ENCODE measurements at regions not wholly inside any gene's neighbourhood (a gene's known extent, or its start where the extent isn't known, plus 50 kb on each side); places are given as distances from the start of the nearest gene placed in this dataset.

- DNase-seq: no peak
- H3K27ac ChIP-seq (ENCODE audit: low read depth in 1 of 2, low read length in 2 of 2): no peak overlapping the region
- no peaks in the 10 kb centered on the region for H3K36me3 ChIP-seq (ENCODE audit: control insufficient read depth in 1 of 2, insufficient read depth in 2 of 2, low read length in 1 of 2)
- no peak for ATAC-seq (ENCODE audit: low FRiP score)
- no peaks in the 10 kb centered on the region for H3K9me3 ChIP-seq (ENCODE audit: control insufficient read depth, low read length)
- 92 to 96% methylated on average over 1 of the region's 1 CpG for WGBS, 2 donors
- intact Hi-C loops (cut with DNase I): no loop called here
- no peak overlapping the region for H3K4me3 ChIP-seq (ENCODE audit: low read length in 2 of 2)
- no peaks in the 10 kb centered on the region for H3K4me1 ChIP-seq (ENCODE audit: control insufficient read depth in 1 of 2, insufficient read depth in 2 of 2, low read length in 2 of 2)
- H3K27me3 ChIP-seq (ENCODE audit: control insufficient read depth in 1 of 2, insufficient read depth in 2 of 2, low read length in 1 of 2): no peaks in the 10 kb centered on the region
These were observed 325.2 kb downstream of the USP25 start for GRCh38 chr21:16055014-16055413.

- H3K9me3 ChIP-seq (ENCODE audit: control insufficient read depth, low read length): no peaks in the 10 kb centered on the region
- no peaks in the 10 kb centered on the region for H3K36me3 ChIP-seq (ENCODE audit: control insufficient read depth in 1 of 2, insufficient read depth in 2 of 2, low read length in 1 of 2)
- no peaks in the 10 kb centered on the region for H3K4me1 ChIP-seq (ENCODE audit: control insufficient read depth in 1 of 2, insufficient read depth in 2 of 2, low read length in 2 of 2)
- no peak for ATAC-seq (ENCODE audit: low FRiP score)
- intact Hi-C loops (cut with DNase I): no loop called here
- no peak overlapping the region for H3K4me3 ChIP-seq (ENCODE audit: low read length in 2 of 2)
- H3K27ac ChIP-seq (ENCODE audit: low read depth in 1 of 2, low read length in 2 of 2): no peak overlapping the region
- no peak for DNase-seq
- H3K27me3 ChIP-seq (ENCODE audit: control insufficient read depth in 1 of 2, insufficient read depth in 2 of 2, low read length in 1 of 2): no peaks in the 10 kb centered on the region
These were observed 329.1 kb downstream of the USP25 start for GRCh38 chr21:16058896-16059295.

- 94 to 97% methylated on average over 4 of the region's 4 CpGs for WGBS, 2 donors
- ATAC-seq (ENCODE audit: low FRiP score): no peak
- DNase-seq: no peak
- intact Hi-C loops (cut with DNase I): no loop called here
- H3K36me3 ChIP-seq (ENCODE audit: control insufficient read depth in 1 of 2, insufficient read depth in 2 of 2, low read length in 1 of 2): no peaks in the 10 kb centered on the region
- no peak overlapping the region for H3K27ac ChIP-seq (ENCODE audit: low read depth in 1 of 2, low read length in 2 of 2)
- no peak overlapping the region for H3K4me3 ChIP-seq (ENCODE audit: low read length in 2 of 2)
- no peaks in the 10 kb centered on the region for H3K27me3 ChIP-seq (ENCODE audit: control insufficient read depth in 1 of 2, insufficient read depth in 2 of 2, low read length in 1 of 2)
- H3K9me3 ChIP-seq (ENCODE audit: control insufficient read depth, low read length): no peaks in the 10 kb centered on the region
- H3K4me1 ChIP-seq (ENCODE audit: control insufficient read depth in 1 of 2, insufficient read depth in 2 of 2, low read length in 2 of 2): no peaks in the 10 kb centered on the region
These were observed 330.2 kb downstream of the USP25 start for GRCh38 chr21:16059981-16060380.

DNA sequence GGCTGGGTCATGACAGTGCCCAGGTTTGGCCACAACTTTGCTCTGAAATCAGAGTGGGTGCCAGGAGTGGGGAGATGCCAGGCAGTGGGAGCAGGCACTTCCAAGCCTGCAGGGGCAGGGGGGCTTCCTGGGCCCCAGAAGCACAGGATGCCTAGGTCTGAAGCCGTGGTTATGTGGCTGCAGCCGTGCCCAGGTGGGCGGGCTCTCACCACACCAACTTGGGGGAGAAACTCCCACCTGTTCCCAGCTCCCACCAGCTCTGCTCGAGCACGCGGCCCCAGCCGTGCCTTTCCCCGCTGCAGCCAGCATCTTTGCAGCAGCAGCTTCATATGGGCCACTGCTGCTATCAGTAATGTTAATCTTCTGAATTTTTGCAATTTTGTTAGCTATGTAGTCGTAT, 331.4 kb downstream of the USP25 start:
- Histone ChIP-seq H3K36me3 (ENCODE audit: control insufficient read depth in 1 of 2, insufficient read depth in 2 of 2, low read length in 1 of 2) (no peaks in the 10 kb centered on the region), H3K4me1 (ENCODE audit: control insufficient read depth in 1 of 2, insufficient read depth in 2 of 2, low read length in 2 of 2) (no peaks in the 10 kb centered on the region), H3K4me3 (ENCODE audit: low read length in 2 of 2) (no peak overlapping the region), H3K27ac (ENCODE audit: low read depth in 1 of 2, low read length in 2 of 2) (no peak overlapping the region), H3K27me3 (ENCODE audit: control insufficient read depth in 1 of 2, insufficient read depth in 2 of 2, low read length in 1 of 2) (no peaks in the 10 kb centered on the region), H3K9me3 (ENCODE audit: control insufficient read depth, low read length) (no peaks in the 10 kb centered on the region)
- DNase-seq: no peak
- ATAC-seq (ENCODE audit: low FRiP score): peak; percentile 33
- intact Hi-C loops (cut with DNase I): no loop called here
- 93 to 95% methylated on average over 9 of the region's 9 CpGs for WGBS, 2 donors

DNA sequence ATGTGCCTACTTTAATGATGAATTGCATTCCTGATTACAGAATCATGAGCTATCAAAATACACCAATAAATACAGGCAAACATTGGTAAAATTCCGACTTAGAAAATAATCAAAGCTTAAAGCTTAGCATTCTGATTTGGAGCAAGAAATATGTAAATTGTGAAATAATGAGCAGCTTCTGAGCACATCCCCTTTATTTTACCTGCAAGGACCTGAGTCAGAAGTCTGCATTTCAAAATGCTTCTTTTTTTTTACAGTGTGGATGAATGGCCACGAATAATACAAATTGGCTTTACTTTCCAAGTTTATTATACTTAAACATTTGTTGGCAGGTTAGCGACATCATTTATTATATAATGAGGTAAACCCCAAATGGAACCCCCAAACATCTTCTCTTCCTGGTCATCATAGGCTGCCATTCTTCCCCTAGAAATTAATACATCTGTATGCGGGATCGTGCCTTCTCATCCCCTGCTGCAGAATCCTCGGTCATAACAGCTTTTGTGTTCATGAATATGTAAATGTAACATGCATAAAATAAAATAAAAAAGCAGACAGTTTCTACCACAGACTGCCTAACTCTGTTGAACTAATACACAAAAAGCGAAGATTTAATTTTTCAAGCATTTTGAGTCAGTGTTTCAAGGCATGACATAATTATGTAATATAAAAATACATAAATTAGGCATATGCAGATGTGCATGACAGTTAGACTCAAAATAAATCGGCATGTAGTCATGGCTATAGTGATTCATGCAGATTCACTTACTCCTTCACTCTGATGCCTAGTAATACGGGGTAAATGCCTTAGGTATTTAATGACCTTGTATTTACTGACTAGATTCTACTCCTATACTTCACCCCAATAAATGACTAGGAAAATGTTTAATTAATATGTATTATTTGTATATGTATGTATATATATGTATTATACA, 339.7 kb downstream of the USP25 start:
- Histone ChIP-seq H3K9me3 (ENCODE audit: control insufficient read depth, low read length) (no peaks in the 10 kb centered on the region), H3K27me3 (ENCODE audit: control insufficient read depth in 1 of 2, insufficient read depth in 2 of 2, low read length in 1 of 2) (no peaks in the 10 kb centered on the region), H3K4me3 (ENCODE audit: low read length in 2 of 2) (no peak overlapping the region), H3K27ac (ENCODE audit: low read depth in 1 of 2, low read length in 2 of 2) (no peak overlapping the region), H3K4me1 (ENCODE audit: control insufficient read depth in 1 of 2, insufficient read depth in 2 of 2, low read length in 2 of 2) (no peaks in the 10 kb centered on the region), H3K36me3 (ENCODE audit: control insufficient read depth in 1 of 2, insufficient read depth in 2 of 2, low read length in 1 of 2) (no peaks in the 10 kb centered on the region)
- ATAC-seq (ENCODE audit: low FRiP score): no peak
- DNase-seq: no peak
- intact Hi-C loops (cut with DNase I): no loop called here
- 82 to 87% methylated on average over 9 of the region's 9 CpGs for WGBS, 2 donors

GRCh38 chr21:16070207-16070651, 340.4 kb downstream of the USP25 start:
- no peaks in the 10 kb centered on the region for H3K27me3 ChIP-seq (ENCODE audit: control insufficient read depth in 1 of 2, insufficient read depth in 2 of 2, low read length in 1 of 2)
- no peaks in the 10 kb centered on the region for H3K4me1 ChIP-seq (ENCODE audit: control insufficient read depth in 1 of 2, insufficient read depth in 2 of 2, low read length in 2 of 2)
- H3K36me3 ChIP-seq (ENCODE audit: control insufficient read depth in 1 of 2, insufficient read depth in 2 of 2, low read length in 1 of 2): no peaks in the 10 kb centered on the region
- no peak overlapping the region for H3K4me3 ChIP-seq (ENCODE audit: low read length in 2 of 2)
- intact Hi-C loops (cut with DNase I): no loop called here
- peak in 1 of 2 donors; percentile 28 for DNase-seq
- no peak overlapping the region for H3K27ac ChIP-seq (ENCODE audit: low read depth in 1 of 2, low read length in 2 of 2)
- no peaks in the 10 kb centered on the region for H3K9me3 ChIP-seq (ENCODE audit: control insufficient read depth, low read length)
- no peak for ATAC-seq (ENCODE audit: low FRiP score)
- 73 to 80% methylated on average over 7 of the region's 7 CpGs for WGBS, 2 donors

GRCh38 chr21:16071092-16071491, 341.3 kb downstream of the USP25 start:
- intact Hi-C loops (cut with DNase I): no loop called here
- no peak overlapping the region for H3K27ac ChIP-seq (ENCODE audit: low read depth in 1 of 2, low read length in 2 of 2)
- peak overlapping the region; percentile 47 to 57 for H3K4me3 ChIP-seq (ENCODE audit: low read length in 2 of 2)
- 6 to 7% methylated on average over 9 of the region's 9 CpGs for WGBS, 2 donors
- H3K27me3 ChIP-seq (ENCODE audit: control insufficient read depth in 1 of 2, insufficient read depth in 2 of 2, low read length in 1 of 2): no peaks in the 10 kb centered on the region
- H3K4me1 ChIP-seq (ENCODE audit: control insufficient read depth in 1 of 2, insufficient read depth in 2 of 2, low read length in 2 of 2): no peaks in the 10 kb centered on the region
- ATAC-seq (ENCODE audit: low FRiP score) (peak; percentile 54), DNase-seq (peak in 1 of 2 donors; percentile 23)
- H3K36me3 ChIP-seq (ENCODE audit: control insufficient read depth in 1 of 2, insufficient read depth in 2 of 2, low read length in 1 of 2): no peaks in the 10 kb centered on the region
- H3K9me3 ChIP-seq (ENCODE audit: control insufficient read depth, low read length): no peaks in the 10 kb centered on the region

- H3K27ac ChIP-seq (ENCODE audit: low read depth in 1 of 2, low read length in 2 of 2): no peak overlapping the region
- H3K9me3 ChIP-seq (ENCODE audit: control insufficient read depth, low read length): no peaks in the 10 kb centered on the region
- H3K4me1 ChIP-seq (ENCODE audit: control insufficient read depth in 1 of 2, insufficient read depth in 2 of 2, low read length in 2 of 2): no peaks in the 10 kb centered on the region
- H3K4me3 ChIP-seq (ENCODE audit: low read length in 2 of 2): no peak overlapping the region
- DNase-seq (no peak), ATAC-seq (ENCODE audit: low FRiP score) (no peak)
- H3K36me3 ChIP-seq (ENCODE audit: control insufficient read depth in 1 of 2, insufficient read depth in 2 of 2, low read length in 1 of 2): no peaks in the 10 kb centered on the region
- 48% methylated on average over 2 of the region's 2 CpGs for WGBS, 2 donors
- H3K27me3 ChIP-seq (ENCODE audit: control insufficient read depth in 1 of 2, insufficient read depth in 2 of 2, low read length in 1 of 2): no peaks in the 10 kb centered on the region
- intact Hi-C loops (cut with DNase I): no loop called here
These were observed 342.0 kb downstream of the USP25 start for GRCh38 chr21:16071761-16072160.

DNA sequence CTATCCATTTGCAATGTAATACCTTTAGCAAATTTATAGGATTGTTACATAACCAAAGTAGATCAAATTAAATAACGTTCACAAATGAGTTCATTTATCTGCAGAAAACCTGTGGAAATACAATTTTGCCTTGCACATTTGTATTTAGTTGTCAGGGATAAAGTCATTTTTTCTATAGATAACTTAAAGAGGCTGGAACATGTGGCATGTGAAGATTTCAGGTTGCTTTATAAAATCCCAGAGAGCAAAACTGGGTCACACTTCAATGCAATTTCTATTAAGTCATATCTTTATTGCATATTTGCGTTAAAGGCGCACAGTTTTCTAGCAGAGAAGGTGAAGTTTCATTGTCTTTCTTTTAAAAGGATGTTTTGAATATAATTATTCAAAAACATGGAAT, 342.4 kb downstream of the USP25 start:
- Histone ChIP-seq H3K4me1 (ENCODE audit: control insufficient read depth in 1 of 2, insufficient read depth in 2 of 2, low read length in 2 of 2) (no peaks in the 10 kb centered on the region), H3K9me3 (ENCODE audit: control insufficient read depth, low read length) (no peaks in the 10 kb centered on the region), H3K27me3 (ENCODE audit: control insufficient read depth in 1 of 2, insufficient read depth in 2 of 2, low read length in 1 of 2) (no peaks in the 10 kb centered on the region), H3K27ac (ENCODE audit: low read depth in 1 of 2, low read length in 2 of 2) (no peak overlapping the region), H3K4me3 (ENCODE audit: low read length in 2 of 2) (no peak overlapping the region), H3K36me3 (ENCODE audit: control insufficient read depth in 1 of 2, insufficient read depth in 2 of 2, low read length in 1 of 2) (no peaks in the 10 kb centered on the region)
- intact Hi-C loops (cut with DNase I): no loop called here
- WGBS, 2 donors: 95 to 96% methylated on average over 3 of the region's 3 CpGs
- DNase-seq (no peak), ATAC-seq (ENCODE audit: low FRiP score) (no peak)

Data from aorta (tissue), 5 donors.